HFFc6 (cell line): ENCODE measurements at regions not wholly inside any gene's neighbourhood (a gene's known extent, or its start where the extent isn't known, plus 50 kb on each side); places are given as distances from the start of the nearest gene placed in this dataset.
"Not testable (repeated sequence)": the region's sequence is repeated elsewhere in the genome, so short reads cannot be mapped to it uniquely, and the experiment has no call there.

Source experiments
- DNase-seq: peaks from one replicate; pipeline ENCODE4 v3.0.0-alpha.2; 2018
- H3K27ac Mint-ChIP-seq: 2 replicates; pipeline ENCODE4 v1.8.0; 2020; ENCODE audit warnings: mild to moderate bottlenecking, mixed read lengths
- H3K27me3 Mint-ChIP-seq: 2 replicates; pipeline ENCODE4 v1.8.0; 2021; ENCODE audit warnings: mild to moderate bottlenecking, moderate library complexity, mixed read lengths; ENCODE audit not compliant: insufficient read depth
- H3K36me3 Mint-ChIP-seq: 2 replicates; pipeline ENCODE4 v1.8.0; 2021; ENCODE audit warnings: low read depth, mixed read lengths
- H3K4me1 Mint-ChIP-seq: 2 replicates; pipeline ENCODE4 v1.8.0; 2020; ENCODE audit warnings: low read depth, mixed read lengths
- H3K4me3 Mint-ChIP-seq: 2 replicates; pipeline ENCODE4 v1.8.0; 2020; ENCODE audit warnings: mild to moderate bottlenecking, moderate library complexity, mixed read lengths
- H3K9me3 Mint-ChIP-seq: 2 replicates; pipeline ENCODE4 v1.8.0; 2020; ENCODE audit warnings: mild to moderate bottlenecking, mixed read lengths

GRCh38 chr5:34096033-34096432 is 53.0 kb upstream of the C1QTNF3 start:
- not testable (repeated sequence) for H3K4me3 Mint-ChIP-seq, DNase-seq, H3K36me3 Mint-ChIP-seq, H3K27me3 Mint-ChIP-seq, H3K4me1 Mint-ChIP-seq, H3K27ac Mint-ChIP-seq, H3K9me3 Mint-ChIP-seq

GRCh38 chr5:34099891-34100290 is 56.9 kb upstream of the C1QTNF3 start:
- H3K9me3 Mint-ChIP-seq, H3K27ac Mint-ChIP-seq, H3K36me3 Mint-ChIP-seq, DNase-seq, H3K4me3 Mint-ChIP-seq, H3K27me3 Mint-ChIP-seq, H3K4me1 Mint-ChIP-seq: not testable (repeated sequence)

- H3K4me1 Mint-ChIP-seq, H3K9me3 Mint-ChIP-seq, H3K36me3 Mint-ChIP-seq, H3K27ac Mint-ChIP-seq, DNase-seq, H3K4me3 Mint-ChIP-seq, H3K27me3 Mint-ChIP-seq: not testable (repeated sequence)
These were observed 58.6 kb upstream of the C1QTNF3 start for GRCh38 chr5:34101567-34101966.

GRCh38 chr5:34108897-34109296 is 65.9 kb upstream of the C1QTNF3 start:
- not testable (repeated sequence) for H3K9me3 Mint-ChIP-seq, H3K36me3 Mint-ChIP-seq, H3K27ac Mint-ChIP-seq, H3K4me3 Mint-ChIP-seq, H3K27me3 Mint-ChIP-seq, H3K4me1 Mint-ChIP-seq, DNase-seq

GRCh38 chr5:34124280-34124679 is 81.3 kb upstream of the C1QTNF3 start:
- not testable (repeated sequence) for H3K27ac Mint-ChIP-seq, H3K36me3 Mint-ChIP-seq, H3K27me3 Mint-ChIP-seq, DNase-seq, H3K4me3 Mint-ChIP-seq, H3K9me3 Mint-ChIP-seq, H3K4me1 Mint-ChIP-seq

- H3K4me1 Mint-ChIP-seq, H3K4me3 Mint-ChIP-seq, H3K27me3 Mint-ChIP-seq, H3K9me3 Mint-ChIP-seq, H3K27ac Mint-ChIP-seq, H3K36me3 Mint-ChIP-seq, DNase-seq: not testable (repeated sequence)
These were observed 82.3 kb upstream of the C1QTNF3 start for GRCh38 chr5:34125354-34125753.

- H3K27ac Mint-ChIP-seq, H3K4me3 Mint-ChIP-seq, H3K27me3 Mint-ChIP-seq, H3K4me1 Mint-ChIP-seq, H3K9me3 Mint-ChIP-seq, DNase-seq, H3K36me3 Mint-ChIP-seq: not testable (repeated sequence)
These were observed 83.7 kb upstream of the C1QTNF3 start for GRCh38 chr5:34126741-34127140.

GRCh38 chr5:34127818-34128217 is 84.8 kb upstream of the C1QTNF3 start:
- H3K4me1 Mint-ChIP-seq, H3K27me3 Mint-ChIP-seq, H3K9me3 Mint-ChIP-seq, H3K36me3 Mint-ChIP-seq, DNase-seq, H3K27ac Mint-ChIP-seq, H3K4me3 Mint-ChIP-seq: not testable (repeated sequence)

- H3K36me3 Mint-ChIP-seq, H3K4me1 Mint-ChIP-seq, H3K4me3 Mint-ChIP-seq, H3K9me3 Mint-ChIP-seq, DNase-seq, H3K27me3 Mint-ChIP-seq, H3K27ac Mint-ChIP-seq: not testable (repeated sequence)
These were observed 85.9 kb upstream of the C1QTNF3 start for GRCh38 chr5:34128890-34129289.

GRCh38 chr5:34154988-34155387 is 112.0 kb upstream of the C1QTNF3 start:
- not testable (repeated sequence) for DNase-seq, H3K36me3 Mint-ChIP-seq, H3K27me3 Mint-ChIP-seq, H3K27ac Mint-ChIP-seq, H3K4me3 Mint-ChIP-seq, H3K9me3 Mint-ChIP-seq
- H3K4me1 Mint-ChIP-seq: peaks cover 14% of the 10 kb centered on the region

- H3K4me3 Mint-ChIP-seq: peak overlapping the region; percentile 49
- peaks cover 18% of the 10 kb centered on the region for H3K4me1 Mint-ChIP-seq
- not testable (repeated sequence) for H3K27me3 Mint-ChIP-seq, H3K9me3 Mint-ChIP-seq, H3K36me3 Mint-ChIP-seq
- peak; percentile 68 for DNase-seq
- H3K27ac Mint-ChIP-seq: peak overlapping the region; percentile 84
These were observed 113.8 kb upstream of the C1QTNF3 start for GRCh38 chr5:34156703-34157414.

GRCh38 chr5:34160904-34161303 is 117.9 kb upstream of the C1QTNF3 start:
- not testable (repeated sequence) for H3K9me3 Mint-ChIP-seq, H3K4me3 Mint-ChIP-seq, H3K27me3 Mint-ChIP-seq, H3K36me3 Mint-ChIP-seq, H3K27ac Mint-ChIP-seq, DNase-seq
- H3K4me1 Mint-ChIP-seq: peaks cover 18% of the 10 kb centered on the region

- not testable (repeated sequence) for H3K4me3 Mint-ChIP-seq, H3K27ac Mint-ChIP-seq, H3K27me3 Mint-ChIP-seq, DNase-seq, H3K4me1 Mint-ChIP-seq, H3K9me3 Mint-ChIP-seq
- peaks cover 11% of the 10 kb centered on the region for H3K36me3 Mint-ChIP-seq
These were observed 128.4 kb upstream of the C1QTNF3 start for GRCh38 chr5:34171398-34171797.

GRCh38 chr5:34179453-34180190 is 136.6 kb upstream of the C1QTNF3 start:
- DNase-seq, H3K4me3 Mint-ChIP-seq: not testable (repeated sequence)

More at GRCh38 chr5:34179453-34180190, 136.6 kb upstream of the C1QTNF3 start:
- not testable (repeated sequence) for H3K4me1 Mint-ChIP-seq, H3K9me3 Mint-ChIP-seq, H3K36me3 Mint-ChIP-seq, H3K27ac Mint-ChIP-seq, H3K27me3 Mint-ChIP-seq
